ENCODE measurements at regions not wholly inside any gene's neighbourhood (a gene's known extent, or its start where the extent isn't known, plus 50 kb on each side); places are given as distances from the start of the nearest gene placed in this dataset.

DNA sequence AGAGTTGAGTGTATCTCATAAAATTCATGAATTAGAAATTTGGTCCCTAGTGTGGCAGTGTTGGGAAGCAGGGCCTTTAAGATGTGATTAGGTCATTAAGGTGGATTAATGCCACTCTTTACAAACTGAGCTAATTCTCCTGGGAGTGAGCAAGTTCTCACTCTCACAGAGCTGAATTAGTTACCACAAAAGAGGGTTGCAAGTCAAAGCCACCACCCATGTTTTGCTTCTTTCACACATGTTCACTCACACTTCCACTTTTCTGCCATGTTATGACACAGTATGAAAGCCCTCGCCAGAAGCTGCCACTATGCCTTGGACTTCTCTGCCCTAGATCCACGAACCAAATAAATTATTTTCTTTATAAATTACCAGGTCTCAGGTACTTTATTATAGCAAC lies 332.1 kb downstream of the ARAP2 start:
- Histone ChIP-seq H3K4me1 (ENCODE audit: insufficient read depth, insufficient read length) (no peaks in the 10 kb centered on the region), H3K36me3 (ENCODE audit: insufficient read depth, insufficient read length, low read length) (no peaks in the 10 kb centered on the region), H3K27me3 (ENCODE audit: insufficient read depth, insufficient read length) (no peaks in the 10 kb centered on the region), H3K4me3 (ENCODE audit: insufficient read length, low read depth) (no peak overlapping the region), H3K9ac (ENCODE audit: insufficient read length, low read depth) (no peak overlapping the region), H3K9me3 (ENCODE audit: insufficient read depth, low read length) (no peaks in the 10 kb centered on the region; the same call in 1 of the 2 replicates)
- TF ChIP-seq SUZ12 (IDR thresholded peaks at IDR 0.05; ENCODE audit: extremely low read depth, insufficient read depth, insufficient read length): no peak
- no peak for TF ChIP-seq YY1 (IDR thresholded peaks at IDR 0.05; ENCODE audit: insufficient read depth, insufficient read length)
- no peak for TF ChIP-seq ZNF274 (IDR thresholded peaks at IDR 0.05; ENCODE audit: low read depth, low read length)
- DNase-seq (ENCODE audit: low read depth, low spot score): no peak

DNA sequence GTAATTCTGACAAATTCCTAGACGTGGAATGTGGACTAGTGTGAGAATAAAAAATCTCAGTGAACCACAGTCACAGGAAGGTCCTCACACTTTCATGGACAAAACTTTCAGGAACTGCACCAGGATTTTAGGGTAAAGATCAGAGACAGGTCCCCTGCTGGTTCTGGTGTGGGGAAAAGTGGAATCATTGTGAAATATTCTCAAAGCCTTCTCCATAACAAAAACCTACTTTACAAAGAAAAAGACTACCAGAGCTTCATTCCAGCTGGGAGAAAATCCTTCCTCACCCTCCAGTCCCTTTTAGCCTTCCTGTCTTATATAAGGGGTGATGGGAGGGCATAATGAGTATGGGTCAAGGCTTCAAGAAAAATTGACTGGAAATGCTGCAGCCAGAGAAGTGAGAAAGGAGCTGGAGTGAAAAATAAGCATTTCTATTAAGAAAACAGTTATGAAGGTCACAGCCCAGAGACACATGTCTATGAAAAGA lies 325.8 kb downstream of the ARAP2 start:
- no peaks in the 10 kb centered on the region for H3K4me1 ChIP-seq (ENCODE audit: insufficient read depth, insufficient read length)
- no peak overlapping the region for H3K9ac ChIP-seq (ENCODE audit: insufficient read length, low read depth)
- H3K9me3 ChIP-seq (ENCODE audit: insufficient read depth, low read length): no peaks in the 10 kb centered on the region
- no peak overlapping the region for H3K4me3 ChIP-seq (ENCODE audit: insufficient read length, low read depth)
- no peak for TF ChIP-seq YY1 (IDR thresholded peaks at IDR 0.05; ENCODE audit: insufficient read depth, insufficient read length)
- H3K27me3 ChIP-seq (ENCODE audit: insufficient read depth, insufficient read length): no peaks in the 10 kb centered on the region
- no peaks in the 10 kb centered on the region for H3K36me3 ChIP-seq (ENCODE audit: insufficient read depth, insufficient read length, low read length)
- peak; percentile 9 for DNase-seq (ENCODE audit: low read depth, low spot score)

DNA sequence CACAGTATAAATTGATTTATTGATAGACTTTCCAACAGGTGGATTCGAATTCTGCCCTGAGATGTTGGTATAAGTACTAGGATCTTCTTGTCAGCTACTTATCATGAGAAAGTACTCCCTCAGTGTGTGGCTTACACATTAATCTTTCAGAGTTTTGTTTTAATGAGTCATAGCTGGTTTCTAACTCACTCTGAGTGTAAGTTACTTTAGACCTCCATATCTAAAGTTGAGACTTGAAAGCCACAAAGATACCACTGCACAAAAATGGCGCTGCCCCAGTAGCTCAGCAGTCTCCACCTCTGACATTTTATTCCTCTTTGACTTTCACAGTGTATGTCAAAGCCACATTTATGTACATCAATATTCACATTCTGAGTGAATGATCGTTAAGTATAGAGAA lies 318.5 kb downstream of the ARAP2 start:
- H3K9ac ChIP-seq (ENCODE audit: insufficient read length, low read depth): no peak overlapping the region
- no peaks in the 10 kb centered on the region for H3K4me1 ChIP-seq (ENCODE audit: insufficient read depth, insufficient read length)
- no peaks in the 10 kb centered on the region for H3K36me3 ChIP-seq (ENCODE audit: insufficient read depth, insufficient read length, low read length)
- no peak for TF ChIP-seq SUZ12 (IDR thresholded peaks at IDR 0.05; ENCODE audit: extremely low read depth, insufficient read depth, insufficient read length)
- no peak for TF ChIP-seq YY1 (IDR thresholded peaks at IDR 0.05; ENCODE audit: insufficient read depth, insufficient read length)
- no peak overlapping the region for H3K4me3 ChIP-seq (ENCODE audit: insufficient read length, low read depth)
- no peak for DNase-seq (ENCODE audit: low read depth, low spot score)
- H3K27me3 ChIP-seq (ENCODE audit: insufficient read depth, insufficient read length): no peaks in the 10 kb centered on the region
- H3K9me3 ChIP-seq (ENCODE audit: insufficient read depth, low read length): no peaks in the 10 kb centered on the region

DNA sequence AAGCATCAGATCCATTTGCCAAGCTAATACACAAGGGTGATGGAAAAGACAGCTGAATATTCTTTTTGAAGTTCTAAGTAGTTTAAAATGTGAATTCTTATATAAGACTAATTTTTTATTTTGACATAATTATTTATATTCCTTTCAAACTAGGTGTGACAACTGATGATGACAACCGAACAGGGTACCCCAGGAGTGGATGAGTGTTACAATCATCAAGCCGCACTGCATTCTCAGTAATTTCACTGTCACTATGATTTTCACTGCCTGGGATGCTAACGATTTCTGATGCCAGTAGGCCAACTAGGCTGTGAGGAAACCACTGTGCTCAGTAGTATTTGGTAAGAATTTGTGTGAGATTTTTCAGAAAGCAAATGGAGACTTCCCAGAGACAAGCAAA lies 317.5 kb downstream of the ARAP2 start:
- Histone ChIP-seq H3K36me3 (ENCODE audit: insufficient read depth, insufficient read length, low read length) (no peaks in the 10 kb centered on the region), H3K9me3 (ENCODE audit: insufficient read depth, low read length) (no peaks in the 10 kb centered on the region), H3K27me3 (ENCODE audit: insufficient read depth, insufficient read length) (no peaks in the 10 kb centered on the region), H3K9ac (ENCODE audit: insufficient read length, low read depth) (no peak overlapping the region), H3K4me1 (ENCODE audit: insufficient read depth, insufficient read length) (no peaks in the 10 kb centered on the region), H3K4me3 (ENCODE audit: insufficient read length, low read depth) (no peak overlapping the region)
- no peak for DNase-seq (ENCODE audit: low read depth, low spot score)
- TF ChIP-seq SUZ12 (IDR thresholded peaks at IDR 0.05; ENCODE audit: extremely low read depth, insufficient read depth, insufficient read length): no peak
- TF ChIP-seq YY1 (IDR thresholded peaks at IDR 0.05; ENCODE audit: insufficient read depth, insufficient read length): no peak
- no peak for TF ChIP-seq ZNF274 (IDR thresholded peaks at IDR 0.05; ENCODE audit: low read depth, low read length)

DNA sequence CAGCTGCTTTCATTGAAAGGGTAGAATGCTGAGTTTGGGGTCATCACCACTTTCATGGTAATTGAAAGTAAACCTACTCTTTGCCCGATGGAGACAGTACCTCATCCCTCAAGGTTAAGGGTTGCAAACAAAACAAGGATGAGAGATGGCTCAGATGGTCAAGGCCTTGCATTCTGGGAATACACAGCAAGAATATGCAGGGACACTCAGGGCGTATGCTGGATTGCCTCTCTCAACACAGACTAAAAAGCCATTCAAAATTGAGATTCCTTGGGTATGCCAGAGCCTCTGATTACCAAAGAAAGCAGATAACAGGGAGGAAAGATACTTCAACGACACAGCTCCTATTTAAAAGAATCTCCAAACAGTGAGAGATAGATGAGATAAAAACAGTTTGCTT lies 310.4 kb downstream of the ARAP2 start:
- TF ChIP-seq SUZ12 (IDR thresholded peaks at IDR 0.05; ENCODE audit: extremely low read depth, insufficient read depth, insufficient read length) (no peak), YY1 (IDR thresholded peaks at IDR 0.05; ENCODE audit: insufficient read depth, insufficient read length) (no peak), ZNF274 (IDR thresholded peaks at IDR 0.05; ENCODE audit: low read depth, low read length) (no peak)
- DNase-seq (ENCODE audit: low read depth, low spot score): no peak
- Histone ChIP-seq H3K4me1 (ENCODE audit: insufficient read depth, insufficient read length) (no peaks in the 10 kb centered on the region), H3K9ac (ENCODE audit: insufficient read length, low read depth) (no peak overlapping the region), H3K27me3 (ENCODE audit: insufficient read depth, insufficient read length) (no peaks in the 10 kb centered on the region), H3K9me3 (ENCODE audit: insufficient read depth, low read length) (no peaks in the 10 kb centered on the region), H3K4me3 (ENCODE audit: insufficient read length, low read depth) (no peak overlapping the region), H3K36me3 (ENCODE audit: insufficient read depth, insufficient read length, low read length) (no peaks in the 10 kb centered on the region)

DNA sequence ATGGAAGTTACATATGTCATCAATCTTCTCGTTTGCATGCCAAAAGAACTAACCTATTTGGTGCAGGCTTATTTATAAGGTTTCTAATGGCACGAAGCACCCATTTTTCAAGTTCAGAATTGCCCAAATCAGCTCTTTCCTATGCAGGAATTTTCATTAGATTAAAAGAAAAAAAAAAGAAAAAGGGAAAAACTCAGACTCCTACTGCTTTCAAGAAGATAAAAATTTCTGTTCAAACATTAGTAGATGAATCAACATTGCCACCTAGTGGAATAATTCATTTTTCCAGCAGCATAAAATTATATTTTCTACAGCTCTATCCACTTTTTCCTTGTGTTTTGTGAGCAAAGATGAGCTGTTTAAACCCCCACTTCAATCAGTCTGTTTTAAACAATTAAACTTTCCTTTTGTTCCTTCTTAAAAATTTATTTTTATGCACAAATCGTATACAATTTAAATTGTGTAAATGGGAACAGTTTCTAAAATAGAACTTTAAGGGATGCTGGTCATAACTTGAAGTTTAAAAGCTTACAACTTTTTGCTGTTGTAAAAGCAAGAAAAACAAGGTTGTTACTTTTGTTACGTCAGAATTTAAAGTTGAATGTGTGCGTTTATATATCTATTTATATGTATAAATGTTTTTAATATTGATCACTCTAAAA lies 309.9 kb downstream of the ARAP2 start:
- TF ChIP-seq ZNF274 (IDR thresholded peaks at IDR 0.05; ENCODE audit: low read depth, low read length) (no peak), YY1 (IDR thresholded peaks at IDR 0.05; ENCODE audit: insufficient read depth, insufficient read length) (no peak), SUZ12 (IDR thresholded peaks at IDR 0.05; ENCODE audit: extremely low read depth, insufficient read depth, insufficient read length) (no peak)
- Histone ChIP-seq H3K36me3 (ENCODE audit: insufficient read depth, insufficient read length, low read length) (no peaks in the 10 kb centered on the region), H3K9me3 (ENCODE audit: insufficient read depth, low read length) (no peaks in the 10 kb centered on the region), H3K27me3 (ENCODE audit: insufficient read depth, insufficient read length) (no peaks in the 10 kb centered on the region), H3K4me1 (ENCODE audit: insufficient read depth, insufficient read length) (no peaks in the 10 kb centered on the region), H3K9ac (ENCODE audit: insufficient read length, low read depth) (no peak overlapping the region), H3K4me3 (ENCODE audit: insufficient read length, low read depth) (no peak overlapping the region)
- DNase-seq (ENCODE audit: low read depth, low spot score): no peak

DNA sequence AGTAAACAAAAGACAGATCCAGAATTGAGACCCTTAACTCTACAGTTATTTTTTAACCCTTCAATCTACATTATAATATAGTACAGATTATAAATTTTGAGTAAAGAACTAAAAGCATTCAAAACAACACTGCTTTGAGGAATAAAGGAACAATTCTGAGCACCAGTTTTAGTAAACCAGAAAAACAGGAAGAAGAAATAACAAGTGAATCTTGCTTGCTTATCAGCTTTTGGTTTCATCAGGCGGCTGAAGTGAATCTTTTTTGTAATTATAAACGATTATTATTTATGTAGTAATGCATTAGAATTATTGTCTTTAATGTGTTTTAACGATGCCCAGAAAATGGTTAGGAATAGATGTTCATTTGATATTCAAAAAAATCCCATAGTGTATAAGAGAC lies 305.4 kb downstream of the ARAP2 start:
- H3K36me3 ChIP-seq (ENCODE audit: insufficient read depth, insufficient read length, low read length): no peaks in the 10 kb centered on the region
- H3K27me3 ChIP-seq (ENCODE audit: insufficient read depth, insufficient read length): no peaks in the 10 kb centered on the region
- H3K4me1 ChIP-seq (ENCODE audit: insufficient read depth, insufficient read length): no peaks in the 10 kb centered on the region
- H3K9me3 ChIP-seq (ENCODE audit: insufficient read depth, low read length): no peaks in the 10 kb centered on the region
- DNase-seq (ENCODE audit: low read depth, low spot score): no peak
- H3K4me3 ChIP-seq (ENCODE audit: insufficient read length, low read depth): no peak overlapping the region
- H3K9ac ChIP-seq (ENCODE audit: insufficient read length, low read depth): no peak overlapping the region
- no peak for TF ChIP-seq YY1 (IDR thresholded peaks at IDR 0.05; ENCODE audit: insufficient read depth, insufficient read length)
- no peak for TF ChIP-seq ZNF274 (IDR thresholded peaks at IDR 0.05; ENCODE audit: low read depth, low read length)
- TF ChIP-seq SUZ12 (IDR thresholded peaks at IDR 0.05; ENCODE audit: extremely low read depth, insufficient read depth, insufficient read length): no peak

All from NT2/D1 (cell line).